H9 (cell line): ENCODE measurements at regions not wholly inside any gene's neighbourhood (a gene's known extent, or its start where the extent isn't known, plus 50 kb on each side); places are given as distances from the start of the nearest gene placed in this dataset.

Source experiments
- DNase-seq: peaks from one replicate; pipeline ENCODE4 v3.0.0-alpha.2; 2017
- H2AFZ ChIP-seq: one replicate; pipeline ENCODE4 v1.6.1; 2013; ENCODE audit warnings: mild to moderate bottlenecking, low read length, control low read depth, moderate library complexity
- H2AK5ac ChIP-seq: 2 replicates; pipeline ENCODE4 v1.6.1; 2013; ENCODE audit warnings: low read length, control low read depth, mixed read lengths; ENCODE audit not compliant: insufficient read length
- H2BK120ac ChIP-seq: one replicate; pipeline ENCODE4 v1.6.1; 2013; ENCODE audit warnings: low read depth, mild to moderate bottlenecking, low read length, control low read depth, inconsistent platforms; ENCODE audit not compliant: poor library complexity, severe bottlenecking
- H2BK12ac ChIP-seq: 2 replicates; pipeline ENCODE4 v1.6.1; 2013; ENCODE audit warnings: low read length, control low read depth, mixed read lengths, low read depth; ENCODE audit not compliant: insufficient read length
- H2BK15ac ChIP-seq: 2 replicates; pipeline ENCODE4 v1.6.1; 2013; ENCODE audit warnings: low read depth, low read length, control low read depth
- H2BK20ac ChIP-seq: one replicate; pipeline ENCODE4 v1.6.1; 2013; ENCODE audit warnings: low read depth, mild to moderate bottlenecking, low read length, control low read depth, inconsistent platforms; ENCODE audit not compliant: poor library complexity, severe bottlenecking
- H2BK5ac ChIP-seq: 2 replicates; pipeline ENCODE4 v1.6.1; 2013; ENCODE audit warnings: low read length, control low read depth, mixed read lengths; ENCODE audit not compliant: insufficient read length
- H3K14ac ChIP-seq: 2 replicates; pipeline ENCODE4 v1.6.1; 2013; ENCODE audit warnings: low read length, control low read depth; ENCODE audit not compliant: insufficient read depth
- H3K18ac ChIP-seq: 2 replicates; pipeline ENCODE4 v1.6.1; 2013; ENCODE audit warnings: low read depth, mild to moderate bottlenecking, mixed read lengths, low read length, control low read depth; ENCODE audit not compliant: insufficient read length
- H3K23ac ChIP-seq: 2 replicates; pipeline ENCODE4 v1.6.1; 2013; ENCODE audit warnings: low read length, control low read depth, mixed read lengths, low read depth; ENCODE audit not compliant: insufficient read length
- H3K23me2 ChIP-seq: 2 replicates; pipeline ENCODE4 v1.6.1; 2013; ENCODE audit warnings: low read depth, mild to moderate bottlenecking, mixed read lengths, low read length, control low read depth; ENCODE audit not compliant: insufficient read length, poor library complexity, severe bottlenecking
- H3K27ac ChIP-seq: 2 replicates; pipeline ENCODE4 v1.5.1; 2013; ENCODE audit warnings: low read length, control low read depth, mixed read lengths, low read depth; ENCODE audit not compliant: insufficient read length
- H3K27me3 ChIP-seq: 2 replicates; pipeline ENCODE4 v1.6.1; 2013; ENCODE audit warnings: low read length, control low read depth, inconsistent platforms; ENCODE audit not compliant: insufficient read depth
- H3K4ac ChIP-seq: 2 replicates; pipeline ENCODE4 v1.6.1; 2013; ENCODE audit warnings: low read depth, mild to moderate bottlenecking, control low read depth, inconsistent platforms, low read length, moderate library complexity
- H3K4me1 ChIP-seq: 2 replicates; pipeline ENCODE4 v1.6.1; 2013; ENCODE audit warnings: low read length, control low read depth, inconsistent platforms; ENCODE audit not compliant: insufficient read depth
- H3K4me2 ChIP-seq: 2 replicates; pipeline ENCODE4 v1.6.1; 2013; ENCODE audit warnings: low read length, control low read depth, mixed read lengths; ENCODE audit not compliant: insufficient read length, insufficient read depth
- H3K56ac ChIP-seq: 2 replicates; pipeline ENCODE4 v1.6.1; 2013; ENCODE audit warnings: low read depth, mild to moderate bottlenecking, mixed read lengths, low read length, control low read depth; ENCODE audit not compliant: insufficient read length
- H3K79me1 ChIP-seq: 2 replicates; pipeline ENCODE4 v1.6.1; 2013; ENCODE audit warnings: low read depth, mild to moderate bottlenecking, moderate library complexity, low read length, control low read depth, inconsistent platforms; ENCODE audit not compliant: insufficient read depth, poor library complexity, severe bottlenecking
- H3K79me2 ChIP-seq: 2 replicates; pipeline ENCODE4 v1.6.1; 2013; ENCODE audit warnings: low read length, control low read depth, inconsistent platforms; ENCODE audit not compliant: insufficient read depth
- H3K9ac ChIP-seq: 2 replicates; pipeline ENCODE4 v1.6.1; 2013; ENCODE audit warnings: low read length, control low read depth, mixed read lengths; ENCODE audit not compliant: insufficient read length; ENCODE audit errors: extremely low read depth
- H3K9me3 ChIP-seq: one replicate; pipeline ENCODE4 v1.6.1; 2013; ENCODE audit warnings: low read depth, low read length, inconsistent platforms; ENCODE audit not compliant: control insufficient read depth
- H3T11ph ChIP-seq: one replicate; pipeline ENCODE4 v1.6.1; 2013; ENCODE audit warnings: mild to moderate bottlenecking, low read length, control low read depth, inconsistent platforms
- H4K20me1 ChIP-seq: one replicate; pipeline ENCODE4 v1.6.1; 2013; ENCODE audit not compliant: control insufficient read depth, insufficient read length, insufficient read depth
- H4K5ac ChIP-seq: 2 replicates; pipeline ENCODE4 v1.6.1; 2013; ENCODE audit warnings: low read depth, mild to moderate bottlenecking, mixed read lengths, low read length, control low read depth; ENCODE audit not compliant: insufficient read length
- H4K8ac ChIP-seq: replicated peaks from 2 replicates; pipeline ENCODE4 v1.6.1; 2013; ENCODE audit warnings: low read length, control low read depth, mixed read lengths, low read depth; ENCODE audit not compliant: insufficient read length
- H4K91ac ChIP-seq: 2 replicates; pipeline ENCODE4 v1.6.1; 2013; ENCODE audit warnings: low read depth, mild to moderate bottlenecking, moderate library complexity, mixed read lengths, low read length, control low read depth; ENCODE audit not compliant: insufficient read length
- H3K27ac Mint-ChIP-seq, 3 experiments: 2 replicates in 2 of 3; 3 replicates in 1 of 3; pipeline ENCODE4 v1.8.0; 2020 to 2021; ENCODE audit warnings: mixed read lengths in 3 of 3, mild to moderate bottlenecking in 1 of 3, moderate library complexity in 1 of 3
- H3K27me3 Mint-ChIP-seq: 2 replicates; pipeline ENCODE4 v1.8.0; 2021; ENCODE audit warnings: low read depth, mild to moderate bottlenecking, moderate library complexity, mixed read lengths
- H3K36me3 Mint-ChIP-seq, 3 experiments: 2 replicates in 2 of 3; 3 replicates in 1 of 3; pipeline ENCODE4 v1.8.0; 2020 to 2021; ENCODE audit warnings: low read depth in 3 of 3, mixed read lengths in 3 of 3; ENCODE audit not compliant: insufficient read depth in 1 of 3
- H3K4me1 Mint-ChIP-seq, 2 experiments: 2 replicates each; pipeline ENCODE4 v1.8.0; 2020; ENCODE audit warnings: mixed read lengths in 2 of 2
- H3K4me3 Mint-ChIP-seq, 2 experiments: 2 replicates in 1 of 2; 3 replicates in 1 of 2; pipeline ENCODE4 v1.8.0; 2020 to 2021; ENCODE audit warnings: mild to moderate bottlenecking in 2 of 2, mixed read lengths in 2 of 2, moderate library complexity in 1 of 2
- H3K9me3 Mint-ChIP-seq, 2 experiments: 2 replicates in 1 of 2; 3 replicates in 1 of 2; pipeline ENCODE4 v1.8.0; 2020; ENCODE audit warnings: mild to moderate bottlenecking in 2 of 2, mixed read lengths in 2 of 2, moderate library complexity in 1 of 2
- CTCF ChIP-seq: fragments of 200-600 bp; sonication (generic); conservative IDR thresholded peaks from 3 replicates; pipeline ENCODE4 v1.8.0; 2021; ENCODE audit warnings: antibody characterized with exemption, mild to moderate bottlenecking
- WGBS: extraction: QIAGEN DNeasy Blood & Tissue Kit; methylation state at CpG from one replicate; pipeline ENCODE4 v1.1.7; 2013; ENCODE audit warnings: missing lambda C conversion rate, low lambda C conversion rate, mixed read lengths; ENCODE audit not compliant: insufficient read length; ENCODE audit errors: extremely low coverage; 5-methylcytosine and 5-hydroxymethylcytosine counted together

GRCh38 chr4:15340332-15340731 lies 87.5 kb upstream of the C1QTNF7 start:
- Histone ChIP-seq H4K8ac (no peak overlapping the region), H4K5ac (no peak overlapping the region), H3K79me1 (no peaks in the 10 kb centered on the region), H3K23ac (no peak overlapping the region), H3T11ph (no peak overlapping the region), H3K23me2 (no peaks in the 10 kb centered on the region), H2BK120ac (no peak overlapping the region), H4K91ac (no peak overlapping the region), H3K4ac (no peak overlapping the region), H3K56ac (no peak overlapping the region), H2BK5ac (no peak overlapping the region), H2AK5ac (no peak overlapping the region), H2BK15ac (no peak overlapping the region), H3K9ac (no peak overlapping the region), H3K27ac (no peak overlapping the region), H3K4me2 (no peak overlapping the region), H2BK20ac (no peak overlapping the region), H3K4me1 (peaks cover 5% of the 10 kb centered on the region; the same call in 1 of the 2 replicates), H3K27me3 (no peaks in the 10 kb centered on the region), H4K20me1 (no peaks in the 10 kb centered on the region), H2BK12ac (no peak overlapping the region), H3K9me3 (no peaks in the 10 kb centered on the region), H3K14ac (no peak overlapping the region), H3K79me2 (no peaks in the 10 kb centered on the region), H2AFZ (no peak overlapping the region), H3K18ac (no peak overlapping the region)
- peaks cover 13% of the 10 kb centered on the region in 2 experiments for H3K4me1 Mint-ChIP-seq
- no peak overlapping the region for H3K4me3 Mint-ChIP-seq
- DNase-seq = no peak
- no peak for TF ChIP-seq CTCF
- no peak overlapping the region for H3K27ac Mint-ChIP-seq
- H3K36me3 Mint-ChIP-seq = no peaks in the 10 kb centered on the region; a peak in 1 of 7 replicates
- H3K9me3 Mint-ChIP-seq = peaks cover 0 to 2% of the 10 kb centered on the region in 2 experiments; a peak in 1 of 5 replicates
- H3K27me3 Mint-ChIP-seq = peaks cover 2% of the 10 kb centered on the region; the same call in 1 of the 2 replicates
- WGBS = no CpG with 5 or more reads among the region's 4 CpGs
